ENCODE measurements at regions not wholly inside any gene's neighbourhood (a gene's known extent, or its start where the extent isn't known, plus 50 kb on each side); places are given as distances from the start of the nearest gene placed in this dataset.

GRCh38 chr2:155318710-155319109, 620.2 kb downstream of the KCNJ3 start:
- TF ChIP-seq, protein P1, sequence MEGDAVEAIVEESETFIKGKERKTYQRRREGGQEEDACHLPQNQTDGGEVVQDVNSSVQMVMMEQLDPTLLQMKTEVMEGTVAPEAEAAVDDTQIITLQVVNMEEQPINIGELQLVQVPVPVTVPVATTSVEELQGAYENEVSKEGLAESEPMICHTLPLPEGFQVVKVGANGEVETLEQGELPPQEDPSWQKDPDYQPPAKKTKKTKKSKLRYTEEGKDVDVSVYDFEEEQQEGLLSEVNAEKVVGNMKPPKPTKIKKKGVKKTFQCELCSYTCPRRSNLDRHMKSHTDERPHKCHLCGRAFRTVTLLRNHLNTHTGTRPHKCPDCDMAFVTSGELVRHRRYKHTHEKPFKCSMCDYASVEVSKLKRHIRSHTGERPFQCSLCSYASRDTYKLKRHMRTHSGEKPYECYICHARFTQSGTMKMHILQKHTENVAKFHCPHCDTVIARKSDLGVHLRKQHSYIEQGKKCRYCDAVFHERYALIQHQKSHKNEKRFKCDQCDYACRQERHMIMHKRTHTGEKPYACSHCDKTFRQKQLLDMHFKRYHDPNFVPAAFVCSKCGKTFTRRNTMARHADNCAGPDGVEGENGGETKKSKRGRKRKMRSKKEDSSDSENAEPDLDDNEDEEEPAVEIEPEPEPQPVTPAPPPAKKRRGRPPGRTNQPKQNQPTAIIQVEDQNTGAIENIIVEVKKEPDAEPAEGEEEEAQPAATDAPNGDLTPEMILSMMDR (IDR thresholded peaks at IDR 0.05): no peak
- TF ChIP-seq EP300 (IDR thresholded peaks at IDR 0.05): no peak

All from ovary (tissue), 3 donors.